RWPE2 (cell line): ENCODE measurements at regions not wholly inside any gene's neighbourhood (a gene's known extent, or its start where the extent isn't known, plus 50 kb on each side); places are given as distances from the start of the nearest gene placed in this dataset.

Experiments
- ATAC-seq: fragments of 200-7000 bp; cut with Tn5 transposase; 3 replicates; pipeline ENCODE4 v1.9.1; 2021; ENCODE audit warnings: low read depth
- DNase-seq: peaks from one replicate; pipeline ENCODE4 v3.0.0-alpha.2; 2020; ENCODE audit warnings: low spot score
- H3K27ac ChIP-seq: fragments of 450-650 bp; 2 replicates; pipeline ENCODE4 v1.5.1; 2017; ENCODE audit warnings: mild to moderate bottlenecking; ENCODE audit not compliant: poor library complexity, severe bottlenecking
- H3K27me3 ChIP-seq: fragments of 250-450 bp; sonication (Bioruptor Pico); 2 replicates; pipeline ENCODE4 v1.5.1; 2021; ENCODE audit warnings: mild to moderate bottlenecking, moderate library complexity; ENCODE audit not compliant: insufficient read depth, poor library complexity, severe bottlenecking
- H3K36me3 ChIP-seq: fragments of 250-450 bp; sonication (Bioruptor Pico); 2 replicates; pipeline ENCODE4 v1.5.1; 2020; ENCODE audit warnings: low read depth, mild to moderate bottlenecking, moderate library complexity
- H3K4me1 ChIP-seq: fragments of 250-450 bp; sonication (Bioruptor Pico); 2 replicates; pipeline ENCODE4 v1.5.1; 2021; ENCODE audit warnings: mild to moderate bottlenecking, moderate library complexity; ENCODE audit not compliant: insufficient read depth, poor library complexity, severe bottlenecking
- H3K4me3 ChIP-seq: fragments of 250-450 bp; sonication (Bioruptor Pico); 2 replicates; pipeline ENCODE4 v1.5.1; 2021; ENCODE audit warnings: mild to moderate bottlenecking, moderate library complexity; ENCODE audit not compliant: severe bottlenecking
- H3K9me3 ChIP-seq: fragments of 250-450 bp; sonication (Bioruptor Pico); 2 replicates; pipeline ENCODE4 v1.5.1; 2021; ENCODE audit warnings: mild to moderate bottlenecking, moderate library complexity; ENCODE audit not compliant: severe bottlenecking
- TF ChIP-seq, protein P1 (sequence below): fragments of 450-650 bp; IDR thresholded peaks from one replicate; pipeline ENCODE4 v1.5.1; 2017; ENCODE audit warnings: mild to moderate bottlenecking, moderate library complexity; ENCODE audit not compliant: poor library complexity, severe bottlenecking

DNA sequence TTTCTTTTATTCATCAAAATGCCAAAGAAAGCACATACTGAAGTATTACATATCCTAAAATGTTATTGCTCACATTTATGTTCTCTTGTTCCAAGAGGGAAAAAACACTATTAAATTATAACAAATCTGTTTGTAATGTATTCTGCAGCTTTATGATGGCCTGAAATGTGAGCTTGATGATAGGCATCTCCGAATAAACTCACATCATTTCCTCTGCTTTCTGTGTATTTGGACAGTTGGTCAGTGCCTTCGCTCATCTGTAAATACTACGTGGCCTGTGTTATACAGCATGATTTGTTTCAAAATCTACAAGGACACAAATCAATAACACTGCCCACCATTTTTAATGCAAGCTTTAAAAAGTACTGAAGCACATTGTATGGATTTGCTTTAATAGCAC lies 672.8 kb upstream of the SYT4 start:
- no peaks in the 10 kb centered on the region for H3K36me3 ChIP-seq
- no peak for ATAC-seq
- no peaks in the 10 kb centered on the region for H3K9me3 ChIP-seq
- H3K4me1 ChIP-seq, result no peaks in the 10 kb centered on the region
- H3K4me3 ChIP-seq, result no peak overlapping the region
- H3K27ac ChIP-seq, result no peak overlapping the region
- TF ChIP-seq, protein P1, sequence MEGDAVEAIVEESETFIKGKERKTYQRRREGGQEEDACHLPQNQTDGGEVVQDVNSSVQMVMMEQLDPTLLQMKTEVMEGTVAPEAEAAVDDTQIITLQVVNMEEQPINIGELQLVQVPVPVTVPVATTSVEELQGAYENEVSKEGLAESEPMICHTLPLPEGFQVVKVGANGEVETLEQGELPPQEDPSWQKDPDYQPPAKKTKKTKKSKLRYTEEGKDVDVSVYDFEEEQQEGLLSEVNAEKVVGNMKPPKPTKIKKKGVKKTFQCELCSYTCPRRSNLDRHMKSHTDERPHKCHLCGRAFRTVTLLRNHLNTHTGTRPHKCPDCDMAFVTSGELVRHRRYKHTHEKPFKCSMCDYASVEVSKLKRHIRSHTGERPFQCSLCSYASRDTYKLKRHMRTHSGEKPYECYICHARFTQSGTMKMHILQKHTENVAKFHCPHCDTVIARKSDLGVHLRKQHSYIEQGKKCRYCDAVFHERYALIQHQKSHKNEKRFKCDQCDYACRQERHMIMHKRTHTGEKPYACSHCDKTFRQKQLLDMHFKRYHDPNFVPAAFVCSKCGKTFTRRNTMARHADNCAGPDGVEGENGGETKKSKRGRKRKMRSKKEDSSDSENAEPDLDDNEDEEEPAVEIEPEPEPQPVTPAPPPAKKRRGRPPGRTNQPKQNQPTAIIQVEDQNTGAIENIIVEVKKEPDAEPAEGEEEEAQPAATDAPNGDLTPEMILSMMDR, result no peak
- DNase-seq, result no peak
- H3K27me3 ChIP-seq, result no peaks in the 10 kb centered on the region

DNA sequence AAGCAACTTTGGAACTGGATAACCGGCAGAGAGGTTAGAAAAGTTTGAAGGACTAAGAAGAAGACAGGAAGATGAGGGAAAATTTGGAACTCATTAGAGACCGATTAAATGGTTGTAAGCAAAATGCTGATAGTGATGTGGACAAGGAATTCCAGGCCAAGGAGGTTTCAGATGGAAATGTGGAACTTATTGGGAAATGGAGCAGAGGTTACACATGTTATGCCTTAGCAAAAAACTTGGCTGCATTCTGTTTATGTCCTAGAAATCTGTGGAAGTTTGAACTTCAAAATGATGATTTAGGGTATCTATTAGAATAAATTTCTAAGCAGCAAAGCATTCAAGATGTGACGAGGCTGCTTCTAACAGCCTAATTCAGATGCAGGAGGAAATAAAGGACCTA lies 675.1 kb upstream of the SYT4 start:
- Histone ChIP-seq H3K27me3 (no peaks in the 10 kb centered on the region), H3K27ac (no peak overlapping the region), H3K9me3 (no peaks in the 10 kb centered on the region), H3K36me3 (no peaks in the 10 kb centered on the region), H3K4me3 (no peak overlapping the region), H3K4me1 (no peaks in the 10 kb centered on the region)
- TF ChIP-seq, protein P1, result no peak
- ATAC-seq (no peak), DNase-seq (no peak)

DNA sequence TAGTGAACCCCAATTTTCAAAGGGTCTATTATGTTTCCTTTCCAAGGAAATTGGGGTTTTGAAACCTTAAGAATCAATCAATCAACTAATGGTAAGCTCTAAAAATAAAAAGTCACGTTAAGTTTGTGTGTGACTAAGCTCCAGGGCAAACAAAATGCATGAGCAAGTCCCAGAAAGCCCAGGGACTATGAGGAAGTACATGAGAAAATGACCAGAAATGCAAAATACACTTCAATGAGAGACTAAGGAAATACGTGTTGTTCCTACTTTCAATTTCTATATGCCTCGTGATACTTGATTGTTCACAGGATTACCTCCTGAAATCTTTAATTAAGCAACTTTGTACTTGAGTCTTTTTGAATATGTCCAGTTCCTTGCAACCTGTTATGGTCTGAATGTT lies 684.4 kb upstream of the SYT4 start:
- H3K36me3 ChIP-seq, result no peaks in the 10 kb centered on the region
- TF ChIP-seq, protein P1, result no peak
- no peaks in the 10 kb centered on the region for H3K9me3 ChIP-seq
- H3K27me3 ChIP-seq, result peaks cover 3% of the 10 kb centered on the region
- no peak overlapping the region for H3K27ac ChIP-seq
- no peak for DNase-seq
- no peak for ATAC-seq
- H3K4me3 ChIP-seq, result no peak overlapping the region
- no peaks in the 10 kb centered on the region for H3K4me1 ChIP-seq

DNA sequence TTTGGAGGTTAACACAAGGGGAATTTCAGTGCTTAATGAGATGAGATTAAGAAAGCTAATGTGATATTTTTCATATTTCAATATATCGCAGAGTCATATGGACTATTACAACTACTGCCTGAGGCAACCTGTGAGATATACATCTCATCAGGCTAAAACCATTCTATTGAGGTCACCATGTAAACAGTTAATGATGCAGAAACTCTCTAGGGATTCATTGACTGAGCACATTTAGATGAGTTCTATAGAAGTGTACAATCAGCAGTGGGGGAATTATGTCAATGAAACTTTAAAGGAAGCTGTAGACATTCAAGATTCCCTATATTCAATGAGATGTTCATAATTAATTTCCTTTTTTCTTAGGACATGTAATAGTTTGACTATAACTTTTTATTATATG lies 687.4 kb upstream of the SYT4 start:
- TF ChIP-seq, protein P1, result no peak
- no peaks in the 10 kb centered on the region for H3K9me3 ChIP-seq
- DNase-seq, result no peak
- H3K4me3 ChIP-seq, result no peak overlapping the region
- no peaks in the 10 kb centered on the region for H3K36me3 ChIP-seq
- no peaks in the 10 kb centered on the region for H3K4me1 ChIP-seq
- H3K27ac ChIP-seq, result no peak overlapping the region
- H3K27me3 ChIP-seq, result peaks cover 3% of the 10 kb centered on the region
- ATAC-seq, result no peak

DNA sequence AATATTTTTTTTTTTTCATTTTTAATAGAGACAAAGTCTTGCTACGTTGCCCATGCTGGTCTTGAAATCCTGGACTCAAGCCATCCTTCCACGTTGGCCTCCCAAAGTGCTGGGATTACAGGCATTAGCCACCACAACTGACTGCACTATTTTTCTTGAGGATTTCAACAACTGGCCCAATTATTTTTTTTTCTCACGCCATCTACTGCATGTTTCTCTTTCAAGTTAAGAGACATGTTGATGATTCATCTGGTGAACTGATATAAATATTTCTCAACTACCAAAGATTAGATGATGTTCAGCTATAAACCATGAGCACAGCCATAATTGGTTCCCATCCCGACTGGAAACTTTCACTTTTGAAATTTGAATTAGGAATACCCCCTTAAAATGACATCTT lies 688.4 kb upstream of the SYT4 start:
- Histone ChIP-seq H3K36me3 (no peaks in the 10 kb centered on the region), H3K9me3 (no peaks in the 10 kb centered on the region), H3K27ac (no peak overlapping the region), H3K4me1 (no peaks in the 10 kb centered on the region), H3K4me3 (no peak overlapping the region), H3K27me3 (peaks cover 3% of the 10 kb centered on the region)
- TF ChIP-seq, protein P1, result no peak
- ATAC-seq (no peak), DNase-seq (no peak)
